ENCODE measurements at regions not wholly inside any gene's neighbourhood (a gene's known extent, or its start where the extent isn't known, plus 50 kb on each side); places are given as distances from the start of the nearest gene placed in this dataset.

DNA sequence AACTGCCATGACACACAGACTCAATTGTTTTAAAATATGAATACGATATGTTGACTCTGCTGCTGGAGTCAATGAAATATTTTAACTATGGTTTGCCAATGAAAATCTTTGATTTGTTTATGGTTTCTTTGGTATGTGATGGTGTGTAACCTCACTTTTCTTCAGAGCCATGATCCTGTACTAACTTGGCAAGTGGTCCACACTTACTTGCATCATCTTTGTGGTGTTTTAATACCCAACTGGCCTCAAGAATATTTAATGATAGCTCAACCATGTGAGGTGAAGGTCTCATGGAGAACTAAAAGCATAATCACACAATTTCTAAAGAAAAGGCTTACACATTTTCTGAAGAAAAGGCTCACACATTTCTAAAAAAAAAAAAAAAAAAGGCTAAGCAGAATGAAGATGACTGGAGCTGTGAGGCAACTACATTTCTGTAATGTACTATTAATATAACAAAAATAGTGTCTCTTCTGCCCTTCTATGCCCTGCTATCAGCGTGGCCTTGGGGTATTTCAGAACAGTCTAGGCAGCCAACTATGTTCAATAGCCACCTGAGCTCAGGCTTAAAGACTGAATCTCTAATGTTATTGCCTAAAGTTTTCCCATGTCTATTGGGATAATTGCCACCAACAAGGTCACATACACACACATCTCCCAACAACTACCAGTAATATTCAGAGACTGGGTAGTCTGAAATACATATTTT lies 395.0 kb downstream of the MLLT3 start:
- Mint-ChIP-seq H3K9me3 (peaks cover 27% of the 10 kb centered on the region), H3K4me3 (no peak overlapping the region), H3K27ac (no peak overlapping the region), H3K27me3 (no peaks in the 10 kb centered on the region), H3K4me1 (peaks cover 29% of the 10 kb centered on the region), H3K36me3 (ENCODE audit: low read depth) (peaks cover 6% of the 10 kb centered on the region)
- no peak for DNase-seq
- intact Hi-C loops (cut with micrococcal nuclease) = no loop called here

DNA sequence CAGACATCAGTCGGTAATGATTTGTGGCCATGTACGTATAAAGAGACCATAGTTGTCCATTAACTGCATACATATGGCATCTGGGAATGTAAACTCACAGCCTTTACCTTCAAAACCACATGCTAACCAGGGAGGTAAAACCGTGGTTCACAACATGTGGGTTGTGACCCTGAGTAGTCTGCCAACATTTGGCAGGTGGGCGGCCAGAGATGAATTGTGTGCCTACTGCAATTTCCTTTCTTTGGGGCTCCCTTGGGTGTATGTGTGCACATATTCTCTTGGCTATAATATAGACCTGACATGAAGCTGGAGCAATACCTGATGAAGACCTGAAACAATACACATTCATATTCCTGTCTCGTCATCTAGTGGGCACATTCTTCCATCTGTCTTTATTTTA lies 396.0 kb downstream of the MLLT3 start:
- Mint-ChIP-seq H3K27me3 (peaks cover 2% of the 10 kb centered on the region), H3K9me3 (peaks cover 21% of the 10 kb centered on the region), H3K36me3 (ENCODE audit: low read depth) (peaks cover 6% of the 10 kb centered on the region), H3K4me1 (peaks cover 30% of the 10 kb centered on the region), H3K4me3 (no peak overlapping the region), H3K27ac (no peak overlapping the region)
- no peak for DNase-seq
- intact Hi-C loops (cut with micrococcal nuclease) = no loop called here

DNA sequence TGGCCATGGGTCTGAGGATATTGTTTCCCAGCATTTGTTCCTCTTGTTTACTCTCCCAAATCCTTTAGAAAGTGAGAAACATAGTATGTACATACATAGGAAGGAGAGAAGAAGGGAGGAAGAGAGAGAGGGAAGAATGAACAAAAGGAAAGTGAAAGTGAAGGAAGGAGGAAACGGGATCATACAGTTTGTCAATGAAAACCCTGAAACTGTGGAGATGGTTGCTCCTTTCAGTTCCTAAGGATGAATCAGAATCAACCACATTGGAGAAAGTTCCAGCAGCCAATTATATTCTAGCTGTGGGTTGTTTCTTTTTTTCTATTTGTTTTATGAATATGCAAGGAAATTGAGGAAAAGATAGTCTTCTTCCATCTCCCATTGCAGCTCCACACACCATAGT lies 396.5 kb downstream of the MLLT3 start:
- H3K36me3 Mint-ChIP-seq (ENCODE audit: low read depth) = peaks cover 6% of the 10 kb centered on the region
- peaks cover 32% of the 10 kb centered on the region for H3K4me1 Mint-ChIP-seq
- no peak for DNase-seq
- H3K27ac Mint-ChIP-seq = no peak overlapping the region
- H3K4me3 Mint-ChIP-seq = no peak overlapping the region
- intact Hi-C loops (cut with micrococcal nuclease) = no loop called here
- H3K9me3 Mint-ChIP-seq = peaks cover 16% of the 10 kb centered on the region
- peaks cover 2% of the 10 kb centered on the region for H3K27me3 Mint-ChIP-seq

DNA sequence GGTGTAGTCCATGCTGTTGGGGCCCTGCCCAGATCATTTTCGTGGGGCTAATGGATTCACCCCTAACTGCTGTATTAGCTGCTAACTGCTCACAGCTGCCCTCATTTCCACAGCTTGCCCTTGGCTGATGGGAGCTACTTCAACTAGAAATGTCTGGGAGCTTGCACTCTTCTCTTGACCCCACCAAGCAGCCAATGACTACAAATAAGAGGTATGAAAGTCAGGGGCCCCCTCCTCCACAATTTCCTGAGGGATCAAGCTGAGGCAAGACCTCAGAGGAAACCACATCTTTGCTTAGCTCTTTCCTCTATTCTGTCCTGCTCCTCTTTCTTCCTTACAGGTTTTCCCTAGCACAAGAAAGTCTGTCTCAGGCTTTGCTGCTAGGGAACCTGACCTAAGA lies 397.5 kb downstream of the MLLT3 start:
- DNase-seq = no peak
- H3K4me3 Mint-ChIP-seq = no peak overlapping the region
- H3K4me1 Mint-ChIP-seq = peaks cover 32% of the 10 kb centered on the region
- H3K36me3 Mint-ChIP-seq (ENCODE audit: low read depth) = peaks cover 3% of the 10 kb centered on the region
- no peak overlapping the region for H3K27ac Mint-ChIP-seq
- intact Hi-C loops (cut with micrococcal nuclease) = no loop called here
- H3K27me3 Mint-ChIP-seq = peaks cover 2% of the 10 kb centered on the region
- H3K9me3 Mint-ChIP-seq = peaks cover 18% of the 10 kb centered on the region

DNA sequence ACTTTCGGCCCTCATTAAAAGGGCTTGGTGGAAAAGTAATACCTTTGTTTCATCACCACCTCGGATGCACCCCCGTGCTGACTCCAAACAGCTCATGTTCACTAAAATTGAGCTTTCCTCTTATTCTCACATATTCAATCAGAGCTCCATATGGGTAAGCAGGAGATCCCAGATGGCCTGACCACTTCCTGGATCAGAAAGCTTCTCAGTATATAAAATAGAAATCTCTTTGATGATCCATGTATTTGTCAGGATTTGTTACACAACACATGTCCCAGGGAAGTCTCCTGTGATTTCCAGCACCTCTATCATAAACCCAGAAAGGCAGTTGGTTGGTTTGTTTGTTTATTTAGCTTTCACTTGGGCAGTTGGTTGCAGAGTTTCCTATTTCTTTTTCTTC lies 402.0 kb downstream of the MLLT3 start:
- Mint-ChIP-seq H3K27me3 (peaks cover 2% of the 10 kb centered on the region), H3K36me3 (ENCODE audit: low read depth) (peaks cover 3% of the 10 kb centered on the region), H3K4me1 (peaks cover 14% of the 10 kb centered on the region), H3K27ac (no peak overlapping the region), H3K9me3 (peaks cover 24% of the 10 kb centered on the region), H3K4me3 (no peak overlapping the region)
- no peak for DNase-seq
- intact Hi-C loops (cut with micrococcal nuclease) = no loop called here

DNA sequence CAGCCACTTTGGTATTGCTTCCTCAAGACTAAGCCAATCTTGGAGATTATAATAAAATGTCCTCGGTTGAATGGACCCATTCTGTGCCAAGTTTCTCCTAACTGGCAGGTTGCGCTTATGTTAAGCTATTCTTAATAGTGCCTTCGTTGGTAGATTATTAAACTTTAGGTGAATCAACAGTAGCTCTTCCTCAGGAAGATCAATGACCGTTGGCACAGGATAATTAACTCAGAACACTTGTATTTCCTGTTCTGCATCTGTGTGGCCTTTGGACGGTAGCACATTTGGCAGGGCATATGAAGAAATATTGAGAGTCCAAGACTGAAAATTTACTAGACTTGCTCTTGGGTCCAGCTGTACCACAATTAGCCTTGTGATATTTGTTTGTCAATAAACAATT lies 402.9 kb downstream of the MLLT3 start:
- H3K27me3 Mint-ChIP-seq = peaks cover 2% of the 10 kb centered on the region
- H3K4me1 Mint-ChIP-seq = peaks cover 8% of the 10 kb centered on the region
- DNase-seq = peak; percentile 17
- H3K36me3 Mint-ChIP-seq (ENCODE audit: low read depth) = peaks cover 5% of the 10 kb centered on the region
- intact Hi-C loops (cut with micrococcal nuclease) = no loop called here
- H3K4me3 Mint-ChIP-seq = no peak overlapping the region
- no peak overlapping the region for H3K27ac Mint-ChIP-seq
- H3K9me3 Mint-ChIP-seq = peaks cover 31% of the 10 kb centered on the region

DNA sequence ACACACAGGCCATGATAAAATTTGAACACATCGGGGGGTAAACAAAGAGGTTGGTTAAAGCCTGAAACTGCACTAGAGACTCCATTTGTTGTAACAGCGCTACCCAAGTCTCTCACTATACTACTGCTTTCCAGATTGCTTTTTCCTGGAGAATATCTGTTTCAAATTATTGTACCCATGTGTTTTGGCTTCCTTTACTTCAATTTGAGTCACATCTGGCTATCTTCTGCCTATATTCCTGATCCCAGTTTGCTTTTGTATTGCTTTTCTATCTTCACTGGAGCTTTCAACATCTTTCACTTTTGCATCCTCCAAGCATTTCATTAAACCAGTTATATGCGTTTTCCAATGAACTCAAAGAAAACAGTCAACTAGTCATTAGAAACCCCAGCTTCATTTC lies 404.7 kb downstream of the MLLT3 start:
- H3K27ac Mint-ChIP-seq = no peak overlapping the region
- intact Hi-C loops (cut with micrococcal nuclease) = no loop called here
- H3K36me3 Mint-ChIP-seq (ENCODE audit: low read depth) = peaks cover 5% of the 10 kb centered on the region
- H3K27me3 Mint-ChIP-seq = peaks cover 2% of the 10 kb centered on the region
- no peak for DNase-seq
- H3K9me3 Mint-ChIP-seq = peaks cover 28% of the 10 kb centered on the region
- H3K4me1 Mint-ChIP-seq = peaks cover 6% of the 10 kb centered on the region
- no peak overlapping the region for H3K4me3 Mint-ChIP-seq

DNA sequence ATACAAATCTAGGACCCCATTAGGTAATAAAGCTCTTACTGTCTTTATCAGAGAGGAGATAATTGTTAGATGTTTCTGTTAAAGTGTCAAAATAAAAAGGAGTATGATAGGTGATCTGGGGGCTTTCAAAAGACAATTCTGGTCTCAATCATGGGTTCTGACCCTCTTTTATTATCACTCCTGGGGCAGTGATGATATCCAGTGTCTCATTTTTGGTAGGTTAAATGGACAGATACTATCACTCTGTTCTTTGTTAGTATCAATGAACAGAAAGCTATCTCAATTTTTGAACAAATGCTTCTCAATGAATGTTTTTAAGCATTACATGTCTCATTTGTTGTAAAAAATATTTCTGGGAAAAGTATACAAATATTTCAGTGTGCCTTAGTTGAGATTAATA lies 405.9 kb downstream of the MLLT3 start:
- DNase-seq = no peak
- Mint-ChIP-seq H3K36me3 (ENCODE audit: low read depth) (peaks cover 3% of the 10 kb centered on the region), H3K27me3 (no peaks in the 10 kb centered on the region), H3K27ac (no peak overlapping the region), H3K9me3 (peaks cover 28% of the 10 kb centered on the region), H3K4me3 (no peak overlapping the region), H3K4me1 (peaks cover 6% of the 10 kb centered on the region)
- intact Hi-C loops (cut with micrococcal nuclease) = no loop called here

DNA sequence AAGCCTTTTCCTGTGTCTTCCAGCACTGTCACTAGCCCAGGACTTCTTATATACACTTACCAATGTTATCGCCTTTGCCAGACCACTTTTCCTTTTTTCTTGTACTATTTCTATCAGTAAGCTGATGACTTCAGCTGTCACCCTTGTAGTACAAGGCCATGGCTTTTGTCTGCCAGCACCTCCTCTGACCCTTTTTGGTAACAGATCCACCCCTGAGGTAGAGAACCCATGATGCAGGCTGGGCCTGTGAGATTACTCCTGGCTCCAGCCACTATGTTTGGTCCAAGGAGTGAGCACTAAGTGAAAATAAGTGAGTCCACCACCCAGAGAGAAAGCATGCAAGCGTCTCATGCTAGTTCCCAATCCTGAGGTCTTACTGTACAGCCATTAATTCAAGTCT lies 406.7 kb downstream of the MLLT3 start:
- Mint-ChIP-seq H3K27ac (no peak overlapping the region), H3K4me1 (peaks cover 8% of the 10 kb centered on the region), H3K4me3 (no peak overlapping the region), H3K27me3 (no peaks in the 10 kb centered on the region), H3K9me3 (peaks cover 28% of the 10 kb centered on the region), H3K36me3 (ENCODE audit: low read depth) (peaks cover 2% of the 10 kb centered on the region)
- peak; percentile 53 for DNase-seq
- intact Hi-C loops (cut with micrococcal nuclease) = no loop called here

DNA sequence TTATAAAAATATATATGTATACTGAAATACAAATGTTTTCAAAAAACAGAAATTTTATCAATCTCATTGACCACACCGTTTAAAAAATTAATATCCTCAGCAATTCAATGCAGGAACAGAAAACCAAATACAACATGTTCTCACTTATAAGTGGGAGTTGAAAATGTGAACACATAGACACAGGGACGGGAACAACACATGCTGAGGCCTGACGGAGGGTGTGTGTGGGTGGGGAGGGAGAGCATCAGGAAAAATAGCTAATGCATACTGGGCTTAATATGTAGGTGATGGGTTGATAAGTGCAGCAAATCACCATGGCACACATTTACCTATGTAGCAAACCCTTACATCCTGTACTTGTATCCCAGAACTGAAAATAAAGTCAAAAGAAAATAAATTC lies 409.5 kb downstream of the MLLT3 start:
- H3K27me3 Mint-ChIP-seq = no peaks in the 10 kb centered on the region
- no peak overlapping the region for H3K4me3 Mint-ChIP-seq
- H3K27ac Mint-ChIP-seq = no peak overlapping the region
- H3K9me3 Mint-ChIP-seq = peaks cover 16% of the 10 kb centered on the region
- H3K4me1 Mint-ChIP-seq = peaks cover 31% of the 10 kb centered on the region
- peak; percentile 40 for DNase-seq
- H3K36me3 Mint-ChIP-seq (ENCODE audit: low read depth) = peaks cover 2% of the 10 kb centered on the region
- intact Hi-C loops (cut with micrococcal nuclease) = no loop called here

DNA sequence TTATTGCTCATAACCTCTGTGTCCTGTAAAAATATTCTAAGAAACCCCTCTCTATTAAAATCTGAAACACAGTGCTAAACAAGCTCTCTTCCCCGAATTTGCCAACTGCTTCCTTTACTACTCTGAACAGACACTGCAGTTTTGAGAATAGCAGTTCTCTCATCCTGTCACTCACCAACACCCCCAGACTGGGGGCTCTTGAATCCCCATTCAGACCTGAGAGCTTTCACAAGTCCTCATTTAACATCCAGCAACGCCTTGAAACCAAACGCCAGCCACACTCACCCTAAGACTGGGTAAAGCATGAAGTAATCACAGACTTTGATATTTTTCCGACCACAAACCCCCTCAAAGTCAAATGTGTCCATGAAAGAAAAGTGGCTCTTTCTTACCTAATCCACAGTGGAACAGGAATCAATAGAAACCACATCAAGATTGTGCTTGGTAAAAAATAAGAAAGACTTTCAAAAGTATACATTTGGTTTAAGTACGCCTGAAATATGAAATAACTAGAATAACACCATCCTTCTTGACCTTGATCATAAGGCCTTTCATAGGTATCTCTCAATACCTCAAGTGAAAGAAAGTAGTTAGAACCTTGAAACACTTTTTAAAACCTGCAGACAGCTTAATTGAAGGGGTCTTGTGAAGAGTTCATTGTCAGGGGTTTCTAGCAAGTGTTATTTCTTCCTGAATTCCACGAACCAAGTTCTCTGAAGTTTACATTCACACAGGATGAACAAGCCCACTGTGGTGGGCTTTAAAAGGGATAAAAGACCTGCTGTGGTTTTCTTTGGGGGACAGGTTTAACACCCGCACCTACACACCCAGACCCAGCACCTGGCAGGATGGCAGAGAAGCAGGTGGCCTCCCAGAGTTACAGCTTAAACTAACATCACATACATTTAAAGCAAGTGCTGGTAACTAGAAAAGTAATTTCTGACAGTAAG lies 412.6 kb downstream of the MLLT3 start:
- H3K4me1 Mint-ChIP-seq = peaks cover 36% of the 10 kb centered on the region
- peak overlapping the region; percentile 57 for H3K4me3 Mint-ChIP-seq
- peak overlapping the region; percentile 95 for H3K27ac Mint-ChIP-seq
- no peaks in the 10 kb centered on the region for H3K36me3 Mint-ChIP-seq (ENCODE audit: low read depth)
- intact Hi-C loops (cut with micrococcal nuclease) = loop anchor here (1.0 to 2.0 kb wide), 14 partner anchors 34 to 822 kb away; partner anchors contain the start of genes HACD4 and MLLT3
- no peaks in the 10 kb centered on the region for H3K27me3 Mint-ChIP-seq
- peak; percentile 89 for DNase-seq
- H3K9me3 Mint-ChIP-seq = peaks cover 6% of the 10 kb centered on the region

DNA sequence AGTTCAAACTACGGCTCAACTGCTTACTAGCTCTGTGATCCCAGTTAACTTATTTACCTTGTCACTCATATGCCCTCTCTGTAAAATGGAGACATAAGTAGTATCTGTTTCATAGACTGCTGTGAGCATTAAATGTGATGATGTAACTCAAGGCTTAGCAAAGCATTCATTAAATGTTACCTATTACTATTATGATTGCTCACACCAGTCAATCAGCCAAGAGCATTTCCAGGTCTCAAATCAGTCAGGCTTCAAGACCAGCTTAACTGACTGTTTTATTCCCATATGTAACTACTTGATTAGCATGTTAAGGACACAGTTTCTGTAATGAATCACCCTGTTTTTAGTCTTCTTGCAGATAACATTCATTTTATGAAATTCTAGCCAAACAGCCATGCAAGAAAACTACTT lies 413.3 kb downstream of the MLLT3 start:
- no peaks in the 10 kb centered on the region for H3K27me3 Mint-ChIP-seq
- peak overlapping the region; percentile 57 for H3K4me3 Mint-ChIP-seq
- peaks cover 36% of the 10 kb centered on the region for H3K4me1 Mint-ChIP-seq
- H3K36me3 Mint-ChIP-seq (ENCODE audit: low read depth) = no peaks in the 10 kb centered on the region
- intact Hi-C loops (cut with micrococcal nuclease) = loop anchor here (1.0 to 2.0 kb wide), 14 partner anchors 34 to 822 kb away; partner anchors contain the start of genes HACD4 and MLLT3
- peak; percentile 62 for DNase-seq
- H3K27ac Mint-ChIP-seq = peak overlapping the region; percentile 95
- H3K9me3 Mint-ChIP-seq = peaks cover 3% of the 10 kb centered on the region

DNA sequence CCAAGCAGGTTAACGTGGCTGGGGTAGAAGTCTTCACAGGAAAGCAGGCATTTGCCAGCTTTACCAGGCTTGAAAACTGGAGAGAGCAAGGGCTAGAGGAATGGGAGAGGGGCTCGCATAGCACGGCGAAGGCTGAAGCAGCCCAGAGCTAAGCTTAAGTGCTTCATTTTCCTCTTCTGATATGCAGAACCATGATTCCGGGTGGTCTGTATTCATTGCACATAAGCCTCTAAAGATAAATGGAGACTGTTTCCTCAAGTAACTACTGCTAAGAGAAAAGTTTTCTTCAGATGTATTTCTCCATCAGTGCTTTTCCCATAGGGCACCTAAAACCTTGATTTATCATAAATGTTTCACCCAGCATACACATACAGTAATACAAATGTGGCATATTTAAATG lies 414.1 kb downstream of the MLLT3 start:
- Mint-ChIP-seq H3K9me3 (no peaks in the 10 kb centered on the region), H3K4me1 (peaks cover 36% of the 10 kb centered on the region), H3K4me3 (peak overlapping the region; percentile 10), H3K27ac (peak overlapping the region; percentile 95), H3K27me3 (no peaks in the 10 kb centered on the region), H3K36me3 (ENCODE audit: low read depth) (no peaks in the 10 kb centered on the region)
- DNase-seq = peak; percentile 54
- intact Hi-C loops (cut with micrococcal nuclease) = loop anchor here (2.0 kb wide), 1 partner anchor 345 kb away; no protein-coding TSS in a partner anchor

DNA sequence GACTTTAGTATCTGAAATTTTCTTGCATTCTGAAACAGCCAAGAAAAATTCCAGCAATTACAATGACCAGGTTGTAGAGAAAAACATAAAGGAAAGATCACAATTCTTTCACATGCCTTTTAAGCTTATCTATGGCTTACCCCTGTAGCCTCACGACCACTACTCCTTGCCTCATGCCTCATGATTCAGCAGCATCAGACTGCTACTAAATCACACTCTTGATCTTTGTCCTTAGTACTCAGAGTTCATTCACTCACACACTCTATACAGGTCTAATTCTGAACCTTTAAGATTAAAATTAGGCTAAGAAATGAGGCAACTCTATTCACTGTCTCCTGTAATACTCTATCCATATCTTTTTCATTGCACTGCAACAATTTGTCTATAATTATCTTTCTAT lies 415.1 kb downstream of the MLLT3 start:
- DNase-seq = peak; percentile 44
- H3K9me3 Mint-ChIP-seq = peaks cover 4% of the 10 kb centered on the region
- H3K4me3 Mint-ChIP-seq = no peak overlapping the region
- peaks cover 41% of the 10 kb centered on the region for H3K4me1 Mint-ChIP-seq
- peaks cover 4% of the 10 kb centered on the region for H3K36me3 Mint-ChIP-seq (ENCODE audit: low read depth)
- H3K27ac Mint-ChIP-seq = no peak overlapping the region
- intact Hi-C loops (cut with micrococcal nuclease) = no loop called here
- H3K27me3 Mint-ChIP-seq = no peaks in the 10 kb centered on the region
